Suprapubic skin (tissue), 4 donors: ENCODE measurements at regions not wholly inside any gene's neighbourhood (a gene's known extent, or its start where the extent isn't known, plus 50 kb on each side); places are given as distances from the start of the nearest gene placed in this dataset.
A peak's percentile ranks its signal among the peaks of the same experiment; 100 is the strongest.

Source experiments
- DNase-seq, 2 donors: peaks; one replicate each; pipeline ENCODE4 v3.0.0-alpha.2; 2019; ENCODE audit warnings: low spot score in 2 of 2
- H3K27ac ChIP-seq: fragments of 200-600 bp; sonication (generic); one replicate; pipeline ENCODE4 v1.5.1; 2019
- H3K27me3 ChIP-seq: fragments of 200-600 bp; sonication (generic); one replicate; pipeline ENCODE4 v1.5.1; 2019
- H3K36me3 ChIP-seq: fragments of 200-600 bp; sonication (generic); one replicate; pipeline ENCODE4 v1.5.1; 2019
- H3K4me1 ChIP-seq: fragments of 200-600 bp; sonication (generic); one replicate; pipeline ENCODE4 v1.5.1; 2019
- H3K4me3 ChIP-seq: fragments of 200-600 bp; sonication (generic); one replicate; pipeline ENCODE4 v1.5.1; 2019; ENCODE audit warnings: mild to moderate bottlenecking
- H3K9me3 ChIP-seq: fragments of 200-600 bp; sonication (generic); one replicate; pipeline ENCODE4 v1.5.1; 2019
- EP300 ChIP-seq: sonication (generic); formaldehyde crosslinking; IDR thresholded peaks from one replicate; pipeline ENCODE4 v1.6.1; 2017; ENCODE audit warnings: antibody characterized with exemption
- POLR2A ChIP-seq, 2 donors: fragments of 450-650 bp; IDR thresholded peaks; one replicate each; pipeline ENCODE4 v1.6.1; 2017; ENCODE audit warnings: antibody characterized with exemption in 2 of 2, mild to moderate bottlenecking in 2 of 2, moderate library complexity in 2 of 2
- POLR2AphosphoS5 ChIP-seq, 3 donors: sonication (generic); formaldehyde crosslinking; IDR thresholded peaks; one replicate each; pipeline ENCODE4 v1.6.1; 2017; ENCODE audit warnings: antibody characterized with exemption in 3 of 3
- WGBS: methylation state at CpG from one replicate; pipeline ENCODE4 v1.1.5; 2018; 5-methylcytosine and 5-hydroxymethylcytosine counted together
- TF ChIP-seq, protein P1 (sequence below), 2 donors: fragments of 200-600 bp in 1 of 2; fragments of 450-650 bp in 1 of 2; sonication (generic) in 1 of 2; IDR thresholded peaks; one replicate each; pipeline ENCODE4 v1.5.1; 2016 to 2019; ENCODE audit warnings: antibody characterized with exemption in 2 of 2, mild to moderate bottlenecking in 1 of 2, moderate library complexity in 1 of 2

GRCh38 chr4:30932581-30932980 is 212.4 kb downstream of the PCDH7 start:
- WGBS: 90% methylated on average over 3 of the region's 3 CpGs
- DNase-seq: no peak
- Histone ChIP-seq H3K27me3 (no peaks in the 10 kb centered on the region), H3K27ac (no peak overlapping the region), H3K4me3 (no peak overlapping the region), H3K36me3 (no peaks in the 10 kb centered on the region), H3K4me1 (peaks cover 7% of the 10 kb centered on the region), H3K9me3 (no peaks in the 10 kb centered on the region)
- no peak for TF ChIP-seq EP300
- no peak for TF ChIP-seq POLR2AphosphoS5 (IDR thresholded peaks at IDR 0.05)
- TF ChIP-seq, protein P1, sequence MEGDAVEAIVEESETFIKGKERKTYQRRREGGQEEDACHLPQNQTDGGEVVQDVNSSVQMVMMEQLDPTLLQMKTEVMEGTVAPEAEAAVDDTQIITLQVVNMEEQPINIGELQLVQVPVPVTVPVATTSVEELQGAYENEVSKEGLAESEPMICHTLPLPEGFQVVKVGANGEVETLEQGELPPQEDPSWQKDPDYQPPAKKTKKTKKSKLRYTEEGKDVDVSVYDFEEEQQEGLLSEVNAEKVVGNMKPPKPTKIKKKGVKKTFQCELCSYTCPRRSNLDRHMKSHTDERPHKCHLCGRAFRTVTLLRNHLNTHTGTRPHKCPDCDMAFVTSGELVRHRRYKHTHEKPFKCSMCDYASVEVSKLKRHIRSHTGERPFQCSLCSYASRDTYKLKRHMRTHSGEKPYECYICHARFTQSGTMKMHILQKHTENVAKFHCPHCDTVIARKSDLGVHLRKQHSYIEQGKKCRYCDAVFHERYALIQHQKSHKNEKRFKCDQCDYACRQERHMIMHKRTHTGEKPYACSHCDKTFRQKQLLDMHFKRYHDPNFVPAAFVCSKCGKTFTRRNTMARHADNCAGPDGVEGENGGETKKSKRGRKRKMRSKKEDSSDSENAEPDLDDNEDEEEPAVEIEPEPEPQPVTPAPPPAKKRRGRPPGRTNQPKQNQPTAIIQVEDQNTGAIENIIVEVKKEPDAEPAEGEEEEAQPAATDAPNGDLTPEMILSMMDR (IDR thresholded peaks at IDR 0.05): no peak
- no peak for TF ChIP-seq POLR2A (IDR thresholded peaks at IDR 0.05)

DNA sequence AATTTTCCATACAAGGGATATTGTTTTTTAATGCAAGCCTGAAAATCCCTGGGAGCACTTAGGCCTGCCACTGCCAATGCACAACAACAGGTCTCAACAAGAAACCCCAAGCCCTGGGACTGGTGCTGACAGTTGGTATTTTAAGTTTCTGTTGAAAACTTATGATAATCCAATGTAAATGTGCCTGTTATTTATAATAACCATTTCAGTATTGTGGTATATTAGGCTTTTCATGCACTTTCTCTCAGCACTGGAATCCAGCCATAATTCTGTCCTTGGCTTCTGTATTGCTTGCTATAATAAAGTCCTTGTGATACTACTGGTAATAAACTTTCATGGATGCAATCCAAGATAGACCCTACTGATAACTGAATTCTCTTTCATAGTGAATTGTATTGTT is 218.9 kb downstream of the PCDH7 start:
- DNase-seq: no peak
- H3K4me1 ChIP-seq: peaks cover 32% of the 10 kb centered on the region
- no peak overlapping the region for H3K4me3 ChIP-seq
- H3K27me3 ChIP-seq: no peaks in the 10 kb centered on the region
- TF ChIP-seq POLR2A (IDR thresholded peaks at IDR 0.05) (no peak), POLR2AphosphoS5 (IDR thresholded peaks at IDR 0.05) (no peak), EP300 (no peak)
- TF ChIP-seq, protein P1 (IDR thresholded peaks at IDR 0.05): no peak
- H3K9me3 ChIP-seq: no peaks in the 10 kb centered on the region
- no peaks in the 10 kb centered on the region for H3K36me3 ChIP-seq
- H3K27ac ChIP-seq: peak overlapping the region; percentile 10

- Histone ChIP-seq H3K27ac (peak overlapping the region; percentile 10), H3K4me1 (peaks cover 32% of the 10 kb centered on the region), H3K4me3 (no peak overlapping the region), H3K36me3 (no peaks in the 10 kb centered on the region), H3K27me3 (no peaks in the 10 kb centered on the region), H3K9me3 (no peaks in the 10 kb centered on the region)
- TF ChIP-seq EP300 (no peak), POLR2A (IDR thresholded peaks at IDR 0.05) (no peak), POLR2AphosphoS5 (IDR thresholded peaks at IDR 0.05) (no peak)
- TF ChIP-seq, protein P1 (IDR thresholded peaks at IDR 0.05): no peak
- WGBS: 52% methylated on average over 4 of the region's 4 CpGs
- DNase-seq: no peak
Observed at GRCh38 chr4:30939684-30940083, 219.5 kb downstream of the PCDH7 start.

- Histone ChIP-seq H3K36me3 (no peaks in the 10 kb centered on the region), H3K9me3 (no peaks in the 10 kb centered on the region), H3K4me3 (no peak overlapping the region), H3K27ac (no peak overlapping the region), H3K27me3 (no peaks in the 10 kb centered on the region), H3K4me1 (peaks cover 34% of the 10 kb centered on the region)
- TF ChIP-seq, protein P1 (IDR thresholded peaks at IDR 0.05): no peak
- TF ChIP-seq POLR2AphosphoS5 (IDR thresholded peaks at IDR 0.05) (no peak), POLR2A (IDR thresholded peaks at IDR 0.05) (no peak), EP300 (no peak)
- no peak for DNase-seq
Observed at GRCh38 chr4:30941641-30942040, 221.5 kb downstream of the PCDH7 start.

DNA sequence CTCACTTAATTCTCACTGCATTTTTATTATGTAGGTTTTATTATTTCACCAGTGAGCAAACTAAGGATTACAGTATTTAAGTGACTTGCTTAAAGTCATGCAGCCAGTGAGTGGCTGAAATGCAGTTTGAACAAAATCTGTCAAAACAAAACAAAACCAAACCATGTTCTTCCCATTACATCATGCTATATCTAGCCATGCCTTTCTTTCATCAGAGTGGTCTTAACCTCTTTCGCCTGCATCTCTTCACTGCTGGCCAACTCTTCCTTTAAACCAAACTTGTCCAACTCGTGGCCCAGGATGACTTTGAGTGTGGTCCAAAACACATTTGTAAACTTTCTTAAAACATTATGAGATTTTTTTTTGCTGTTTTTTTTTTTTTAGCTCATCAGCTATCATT is 223.2 kb downstream of the PCDH7 start:
- WGBS: 48% methylated on average over 2 of the region's 2 CpGs
- Histone ChIP-seq H3K4me3 (no peak overlapping the region), H3K4me1 (peaks cover 22% of the 10 kb centered on the region), H3K27ac (no peak overlapping the region), H3K36me3 (no peaks in the 10 kb centered on the region), H3K9me3 (no peaks in the 10 kb centered on the region), H3K27me3 (no peaks in the 10 kb centered on the region)
- DNase-seq: no peak
- TF ChIP-seq POLR2AphosphoS5 (IDR thresholded peaks at IDR 0.05) (no peak), POLR2A (IDR thresholded peaks at IDR 0.05) (no peak), EP300 (no peak)
- TF ChIP-seq, protein P1 (IDR thresholded peaks at IDR 0.05): no peak
